Left renal cortex interstitium (tissue), 4 donors: ENCODE measurements at regions not wholly inside any gene's neighbourhood (a gene's known extent, or its start where the extent isn't known, plus 50 kb on each side); places are given as distances from the start of the nearest gene placed in this dataset.
A peak's percentile ranks its signal among the peaks of the same experiment; 100 is the strongest.
"Not testable (repeated sequence)": the region's sequence is repeated elsewhere in the genome, so short reads cannot be mapped to it uniquely, and the experiment has no call there.

Source experiments
- DNase-seq, 4 donors: peaks; one replicate each; pipeline ENCODE4 v3.0.0-alpha.2; 2013; ENCODE audit warnings: low read depth in 4 of 4, low spot score in 2 of 4, missing footprints in 1 of 4

- not testable (repeated sequence) for DNase-seq
Measured at GRCh38 chr17:30644287-30644686, 167.1 kb downstream of the GOSR1 start.

- DNase-seq, result not testable (repeated sequence)
Measured at GRCh38 chr17:30641428-30641827, 164.2 kb downstream of the GOSR1 start.

DNA sequence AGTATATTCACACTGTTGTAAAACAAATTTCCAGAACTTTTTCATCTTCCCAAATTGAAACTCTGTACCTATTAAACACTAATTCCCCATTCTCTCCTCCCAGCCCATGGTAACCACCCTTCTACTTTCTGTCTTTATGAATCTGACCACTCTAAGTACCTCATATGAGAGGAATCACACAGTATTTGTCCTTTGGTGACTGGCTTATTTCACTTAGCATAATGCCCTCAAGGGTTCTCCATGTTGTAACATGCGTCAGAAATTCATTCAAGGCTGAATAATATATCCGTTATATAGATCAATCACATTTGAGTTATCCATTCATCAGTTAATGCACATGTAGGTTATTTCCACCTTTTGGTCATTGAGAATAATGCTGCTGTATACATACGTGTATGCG lies 162.2 kb downstream of the GOSR1 start:
- not testable (repeated sequence) for DNase-seq

DNA sequence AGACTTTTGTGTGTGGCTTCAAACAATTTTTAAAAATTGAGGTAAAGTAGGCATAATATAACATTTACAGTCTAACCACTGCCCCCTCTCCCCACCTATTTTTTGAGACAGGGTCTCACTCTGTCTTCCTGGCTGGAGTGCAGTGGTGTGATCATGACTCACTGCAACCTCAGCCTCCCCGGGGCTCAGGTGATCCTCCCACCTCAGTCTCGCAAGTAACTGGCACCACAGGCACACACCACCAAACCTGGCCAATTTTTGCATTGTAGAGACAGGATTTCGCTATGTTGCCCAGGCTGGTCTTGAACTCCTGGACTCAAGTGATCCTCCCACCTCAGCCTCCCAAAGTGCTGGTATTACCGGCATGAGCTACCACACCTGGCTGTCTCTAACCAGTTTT lies 161.8 kb downstream of the GOSR1 start:
- DNase-seq, result not testable (repeated sequence)

GRCh38 chr17:30631651-30632050 lies 154.4 kb downstream of the GOSR1 start:
- DNase-seq, result not testable (repeated sequence)

DNA sequence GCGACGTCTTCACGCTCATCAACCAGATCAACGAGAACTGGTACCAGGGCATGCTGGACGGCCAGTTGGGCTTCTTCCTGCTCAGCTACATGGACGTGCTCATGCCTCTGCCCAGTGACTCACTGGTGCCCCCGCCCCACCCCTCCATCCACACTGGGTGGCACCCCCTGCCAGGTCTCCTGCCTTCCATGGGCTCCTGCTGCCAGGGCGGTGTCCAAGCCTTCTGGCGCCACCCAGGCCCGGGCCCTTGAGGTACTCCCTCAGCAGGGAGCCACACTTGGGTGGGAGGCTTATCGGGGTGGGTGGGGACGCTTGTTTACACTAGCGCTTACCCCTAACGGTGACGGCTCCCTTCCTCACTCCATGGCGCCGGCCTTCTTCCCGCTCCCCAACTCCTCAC lies 148.2 kb downstream of the GOSR1 start:
- DNase-seq, result not testable (repeated sequence)

- not testable (repeated sequence) for DNase-seq
Measured at GRCh38 chr17:30624180-30624579, 147.0 kb downstream of the GOSR1 start.

DNA sequence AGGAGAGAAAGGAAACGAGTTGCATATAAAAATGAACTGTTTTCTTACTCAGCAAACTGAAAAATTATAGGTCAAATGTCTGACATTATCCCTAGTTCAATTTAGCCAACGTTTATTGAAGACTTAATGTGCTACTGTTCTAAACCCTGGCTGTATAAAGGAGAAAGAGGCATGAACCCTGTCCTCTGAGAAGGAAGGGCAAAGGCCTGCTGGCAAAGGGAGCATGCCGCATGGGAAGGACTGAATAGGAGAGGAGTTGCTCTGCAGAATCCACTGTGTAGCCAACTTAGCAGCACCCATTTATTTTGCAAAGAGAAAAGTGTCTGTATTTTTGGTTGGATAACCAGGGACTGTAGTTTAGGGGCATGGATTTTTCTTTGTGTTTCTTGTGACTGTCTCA lies 132.5 kb downstream of the GOSR1 start:
- DNase-seq, result not testable (repeated sequence)

- DNase-seq, result no peak
Measured at GRCh38 chr17:30605523-30605922, 128.3 kb downstream of the GOSR1 start.

DNA sequence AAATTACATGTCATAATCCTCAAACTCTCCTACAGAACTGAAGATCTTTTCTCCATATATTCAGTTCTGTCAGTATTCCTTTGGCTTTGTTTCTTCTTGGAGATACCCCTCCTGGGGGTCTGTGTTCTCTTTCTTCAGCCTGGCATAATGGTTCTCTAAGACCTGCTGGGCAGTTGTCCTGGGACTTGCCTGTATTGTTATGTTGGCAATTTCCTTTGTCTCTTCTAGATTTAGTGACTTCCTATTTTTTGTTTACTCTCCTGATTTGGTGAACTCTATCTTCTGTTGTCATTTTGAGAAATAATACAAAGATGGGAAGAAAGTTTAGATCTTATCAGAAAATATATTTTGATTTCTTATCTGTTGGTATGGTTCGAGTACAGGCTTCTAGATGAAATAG lies 127.8 kb downstream of the GOSR1 start:
- DNase-seq, result no peak

DNA sequence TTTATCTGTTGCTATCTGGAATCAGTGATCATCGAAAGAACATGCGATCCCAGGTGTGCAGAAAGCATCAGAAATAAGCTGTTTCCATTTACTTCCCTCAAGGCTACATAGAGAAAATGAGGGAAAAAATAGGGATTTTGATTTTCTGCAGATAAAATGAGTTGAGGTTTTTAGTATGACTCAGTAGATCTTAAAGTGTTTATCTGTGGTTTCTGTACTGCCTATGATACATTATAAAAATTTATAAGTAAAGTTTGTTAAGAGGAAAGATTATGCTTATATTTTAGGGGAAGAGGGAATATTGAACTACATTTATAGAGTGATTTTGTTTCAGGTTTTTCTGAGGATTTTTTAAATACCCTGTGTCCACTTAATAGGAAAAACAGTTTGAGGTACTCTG lies 125.2 kb downstream of the GOSR1 start:
- DNase-seq, result not testable (repeated sequence)

- DNase-seq, result peak in 3 of 4 donors; percentile 20 to 34 (median 31)
Measured at GRCh38 chr17:30601984-30602383, 124.8 kb downstream of the GOSR1 start.

GRCh38 chr17:30600830-30601494 lies 123.8 kb downstream of the GOSR1 start:
- peak in 3 of 4 donors; percentile 15 to 49 (median 48) for DNase-seq

DNA sequence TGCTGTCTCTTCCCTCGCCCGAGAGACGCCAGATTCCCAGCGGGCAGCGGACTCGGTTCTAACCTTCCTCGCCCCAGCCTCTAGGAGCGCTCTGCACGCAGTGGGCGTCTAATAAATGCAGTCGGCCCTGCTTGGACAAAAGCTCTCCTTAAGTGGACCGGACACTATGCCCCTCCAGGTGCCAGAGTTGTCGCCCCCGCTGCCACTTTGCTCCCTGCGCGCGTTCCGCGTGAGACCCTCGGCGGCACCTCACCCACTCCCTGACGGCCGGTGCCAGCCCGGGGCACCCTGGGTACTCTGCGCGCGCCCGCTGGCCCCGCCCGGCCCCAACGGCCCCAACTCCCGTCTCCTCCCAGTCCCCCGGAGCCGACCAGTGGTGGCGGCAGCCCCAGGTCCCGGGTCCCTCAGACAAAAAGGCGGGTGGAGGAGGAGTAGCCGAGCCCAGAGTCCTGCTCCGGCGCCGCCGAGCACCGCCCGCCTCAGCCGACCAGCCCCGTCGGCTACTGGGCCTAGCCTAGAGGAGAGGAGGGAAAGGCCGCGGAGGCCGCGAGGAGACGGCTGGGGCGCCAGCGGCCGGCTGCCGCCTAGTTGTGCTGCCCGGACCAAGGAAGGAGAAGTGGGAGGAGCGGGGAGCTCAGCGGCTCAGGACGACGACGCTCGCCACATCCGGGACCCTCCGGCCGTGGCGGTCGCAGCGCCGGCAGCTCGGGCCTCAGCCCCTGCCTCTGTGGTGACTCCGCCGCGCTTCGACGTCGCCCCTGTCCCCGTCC lies 123.0 kb downstream of the GOSR1 start:
- DNase-seq, result peak; percentile 65 to 79 (median 68)

GRCh38 chr17:30599428-30600059 lies 122.3 kb downstream of the GOSR1 start:
- DNase-seq, result no peak

DNA sequence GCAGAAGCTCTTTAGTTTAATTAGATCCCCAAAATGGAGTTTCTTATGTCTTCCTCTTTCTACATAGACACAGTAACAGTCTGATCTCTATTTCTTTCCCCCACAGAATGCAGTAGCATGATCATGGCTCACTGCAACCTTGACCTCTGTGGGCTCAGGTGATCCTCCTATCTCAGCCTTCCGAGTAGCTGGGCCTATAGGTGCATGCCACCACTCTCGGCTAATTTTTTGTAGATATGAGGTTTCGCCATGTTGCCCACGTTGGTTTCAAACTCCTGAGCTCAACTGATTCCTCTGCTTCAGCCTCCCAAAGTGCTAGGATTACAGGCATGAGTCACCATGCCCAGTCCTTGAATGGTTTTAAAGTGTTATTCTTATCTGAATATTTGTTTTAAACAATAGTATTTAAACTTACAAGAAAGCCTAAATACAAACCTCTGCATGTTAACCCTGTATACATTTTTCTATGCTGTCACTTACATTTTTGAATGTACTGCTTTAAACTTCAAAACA lies 120.6 kb downstream of the GOSR1 start:
- DNase-seq, result no peak

DNA sequence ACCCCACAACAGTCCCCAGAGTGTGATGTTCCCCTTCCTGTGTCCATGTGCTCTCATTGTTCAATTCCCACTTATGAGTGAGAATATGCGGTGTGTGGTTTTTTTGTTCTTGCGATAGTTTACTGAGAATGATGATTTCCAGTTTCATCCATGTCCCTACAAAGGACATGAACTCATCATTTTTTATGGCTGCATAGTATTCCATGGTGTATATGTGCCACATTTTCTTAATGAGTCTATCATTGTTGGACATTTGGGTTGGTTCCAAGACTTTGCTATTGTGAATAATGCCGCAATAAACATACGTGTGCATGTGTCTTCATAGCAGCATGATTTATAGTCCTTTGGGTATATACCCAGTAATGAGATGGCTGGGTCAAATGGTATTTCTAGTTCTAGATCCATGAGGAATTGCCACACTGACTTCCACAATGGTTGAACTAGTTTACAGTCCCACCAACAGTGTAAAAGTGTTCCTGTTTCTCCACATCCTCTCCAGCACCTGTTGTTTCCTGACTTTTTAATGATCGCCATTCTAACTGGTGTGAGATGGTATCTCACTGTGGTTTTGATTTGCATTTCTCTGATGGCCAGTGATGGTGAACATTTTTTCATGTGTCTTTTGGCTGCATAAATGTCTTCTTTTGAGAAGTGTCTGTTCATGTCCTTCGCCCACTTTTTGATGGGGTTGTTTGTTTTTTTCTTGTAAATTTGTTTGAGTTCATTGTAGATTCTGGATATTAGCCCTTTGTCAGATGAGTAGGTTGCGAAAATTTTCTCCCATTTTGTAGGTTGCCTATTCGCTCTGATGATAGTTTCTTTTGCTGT lies 120.0 kb downstream of the GOSR1 start:
- DNase-seq, result not testable (repeated sequence)

DNA sequence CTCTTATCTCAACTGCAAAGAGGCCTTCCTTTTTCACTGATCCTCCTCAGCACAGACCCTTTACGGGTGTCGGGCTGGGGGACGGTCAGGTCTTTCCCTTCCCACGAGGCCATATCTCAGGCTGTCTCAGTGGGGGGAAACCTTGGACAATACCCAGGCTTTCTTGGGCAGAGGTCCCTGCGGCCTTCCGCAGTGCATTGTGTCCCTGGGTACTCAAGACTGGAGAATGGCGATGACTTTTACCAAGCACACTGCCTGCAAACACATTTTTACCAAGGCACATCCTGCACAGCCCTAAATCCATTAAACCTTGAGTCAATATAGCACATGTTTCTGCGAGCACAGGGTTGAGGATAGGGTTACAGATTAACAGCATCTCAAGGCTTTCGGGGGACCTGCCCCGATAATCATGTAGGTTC lies 117.8 kb downstream of the GOSR1 start:
- DNase-seq, result not testable (repeated sequence)

DNA sequence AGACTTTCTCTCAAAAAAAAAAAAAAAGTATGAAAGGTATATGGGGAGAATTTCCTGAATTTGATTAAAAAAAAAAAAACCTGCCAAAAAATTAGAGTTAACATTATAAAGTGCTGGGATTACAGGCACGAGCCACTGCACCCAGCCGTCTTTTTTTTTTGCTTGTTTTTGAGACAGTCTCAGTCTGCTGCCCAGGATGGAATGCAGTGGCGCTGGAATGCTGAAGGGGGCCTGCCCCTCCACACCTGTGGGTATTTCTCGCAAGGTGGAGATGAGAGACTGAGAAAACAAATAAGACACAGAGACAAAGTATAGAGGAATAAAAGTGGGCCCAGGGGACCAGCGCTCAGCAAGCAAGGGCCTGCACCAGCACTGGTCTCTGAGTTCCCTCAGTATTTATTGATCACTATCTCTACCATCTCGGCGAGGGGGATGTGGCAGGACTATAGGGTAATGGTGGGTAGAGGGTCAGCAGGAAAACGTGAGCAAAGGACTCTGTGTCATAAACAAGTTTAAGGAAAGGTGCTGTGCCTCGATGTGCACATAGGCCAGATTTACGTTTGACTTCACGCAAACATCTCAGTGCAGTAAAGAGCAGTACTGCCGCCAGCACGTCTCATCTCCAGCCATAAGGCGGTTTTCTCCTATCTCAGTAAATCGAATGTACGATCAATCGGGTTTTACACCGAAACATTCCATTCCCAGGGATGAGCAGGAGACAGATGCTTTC lies 117.2 kb downstream of the GOSR1 start:
- DNase-seq, result no peak
